Epidermal melanocyte (primary cell): ENCODE measurements at regions not wholly inside any gene's neighbourhood (a gene's known extent, or its start where the extent isn't known, plus 50 kb on each side); places are given as distances from the start of the nearest gene placed in this dataset.
"Not testable (repeated sequence)": the region's sequence is repeated elsewhere in the genome, so short reads cannot be mapped to it uniquely, and the experiment has no call there.

Experiments
- DNase-seq: peaks from one replicate; pipeline ENCODE4 v3.0.0; 2011; ENCODE audit warnings: low spot score; ENCODE audit not compliant: insufficient read length

DNA sequence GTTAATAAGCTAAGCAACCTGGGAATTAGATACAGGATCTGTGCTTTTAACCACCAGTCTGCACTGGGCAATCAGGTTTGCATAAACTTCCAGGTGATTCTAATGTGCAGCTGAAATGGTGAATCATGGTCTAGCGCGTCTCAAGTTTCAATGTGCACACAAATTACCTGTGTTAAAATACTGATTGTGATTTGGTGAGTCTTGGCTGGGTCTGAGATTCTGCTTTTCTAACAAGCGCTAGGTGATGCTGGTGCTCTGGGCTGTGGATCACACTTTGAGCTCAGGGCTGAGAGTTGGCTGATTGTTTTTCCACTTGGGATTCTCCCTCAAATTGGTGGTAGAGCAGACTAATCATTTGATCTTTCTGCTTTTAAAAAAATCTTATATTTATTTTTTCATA lies 124.8 kb downstream of the C12orf75 start:
- no peak for DNase-seq

DNA sequence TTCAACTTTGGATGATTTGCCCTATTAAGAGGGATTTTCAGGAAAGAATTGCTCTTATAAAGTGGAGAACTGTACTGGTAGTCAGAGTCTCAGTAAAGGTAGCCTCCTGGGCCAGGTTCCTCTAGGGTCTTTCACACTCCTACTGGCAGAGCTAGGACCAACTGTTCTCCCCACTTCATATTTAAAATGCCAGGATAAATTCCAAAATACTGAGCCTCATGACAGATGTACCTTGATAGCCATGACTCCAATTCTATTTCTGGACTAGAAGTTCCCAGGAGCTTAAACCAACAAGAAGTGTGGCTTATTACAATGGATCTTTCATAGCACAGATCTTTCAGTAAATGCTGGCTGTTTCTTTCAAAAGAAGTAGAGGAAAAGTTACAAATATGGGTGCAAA lies 126.5 kb downstream of the C12orf75 start:
- no peak for DNase-seq

DNA sequence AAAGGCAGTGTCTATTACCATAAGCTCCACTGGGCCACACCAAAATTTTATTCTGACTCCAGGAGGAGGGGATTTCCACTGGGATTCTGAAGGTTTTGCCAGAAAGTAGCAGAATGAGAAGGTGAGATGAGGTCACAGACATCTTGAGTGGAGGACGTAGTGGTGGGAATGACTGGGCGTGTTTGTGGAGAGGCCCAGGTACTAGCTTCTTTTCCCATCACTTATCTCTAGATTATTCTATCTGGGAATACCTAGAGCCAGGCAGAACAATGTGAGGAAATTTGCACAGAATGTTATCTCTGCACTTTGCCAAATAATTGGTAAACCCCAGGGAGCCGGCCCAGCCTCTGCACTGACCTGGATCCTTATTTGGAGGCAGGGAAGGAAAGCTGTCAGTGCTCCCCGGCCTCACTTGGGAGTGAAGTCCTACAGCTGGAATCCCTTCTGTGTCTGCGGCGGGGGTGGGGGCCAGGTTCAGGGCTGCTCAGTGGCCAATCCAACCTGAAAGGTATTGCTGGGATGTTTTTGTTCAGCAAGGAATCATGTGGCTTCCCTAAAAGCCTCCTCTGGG lies 129.4 kb downstream of the C12orf75 start:
- no peak for DNase-seq

DNA sequence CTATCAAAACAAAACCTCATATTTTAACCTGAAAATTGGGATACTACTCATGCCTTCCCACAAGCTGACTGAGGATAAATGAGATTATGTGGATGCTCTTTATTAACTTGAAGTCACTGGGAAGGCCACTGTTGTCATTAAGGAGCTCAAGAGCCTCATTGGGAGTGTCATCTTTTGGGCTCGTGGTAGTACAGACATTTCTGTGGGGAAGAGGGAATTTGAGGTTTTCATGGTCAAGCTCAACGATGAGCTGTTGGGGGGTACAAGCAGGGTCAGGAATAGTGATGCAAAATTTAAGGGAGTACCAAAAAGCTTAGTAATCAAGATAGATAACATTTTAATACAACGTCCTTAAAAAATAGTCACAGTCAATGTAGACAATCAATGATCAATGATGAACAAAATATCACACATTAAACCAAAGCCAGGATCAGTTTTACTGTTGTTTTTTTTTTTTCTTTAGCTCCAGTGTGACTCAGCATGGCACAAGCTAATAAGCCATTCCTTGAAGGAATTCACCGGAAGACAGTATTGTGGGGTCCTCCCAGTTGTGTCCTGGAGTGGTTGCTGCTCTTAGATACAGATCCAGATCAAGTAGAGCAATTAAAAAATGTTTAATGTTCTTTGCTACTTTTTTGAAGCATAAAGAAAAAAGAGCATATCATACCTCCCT lies 130.9 kb downstream of the C12orf75 start:
- DNase-seq = no peak

DNA sequence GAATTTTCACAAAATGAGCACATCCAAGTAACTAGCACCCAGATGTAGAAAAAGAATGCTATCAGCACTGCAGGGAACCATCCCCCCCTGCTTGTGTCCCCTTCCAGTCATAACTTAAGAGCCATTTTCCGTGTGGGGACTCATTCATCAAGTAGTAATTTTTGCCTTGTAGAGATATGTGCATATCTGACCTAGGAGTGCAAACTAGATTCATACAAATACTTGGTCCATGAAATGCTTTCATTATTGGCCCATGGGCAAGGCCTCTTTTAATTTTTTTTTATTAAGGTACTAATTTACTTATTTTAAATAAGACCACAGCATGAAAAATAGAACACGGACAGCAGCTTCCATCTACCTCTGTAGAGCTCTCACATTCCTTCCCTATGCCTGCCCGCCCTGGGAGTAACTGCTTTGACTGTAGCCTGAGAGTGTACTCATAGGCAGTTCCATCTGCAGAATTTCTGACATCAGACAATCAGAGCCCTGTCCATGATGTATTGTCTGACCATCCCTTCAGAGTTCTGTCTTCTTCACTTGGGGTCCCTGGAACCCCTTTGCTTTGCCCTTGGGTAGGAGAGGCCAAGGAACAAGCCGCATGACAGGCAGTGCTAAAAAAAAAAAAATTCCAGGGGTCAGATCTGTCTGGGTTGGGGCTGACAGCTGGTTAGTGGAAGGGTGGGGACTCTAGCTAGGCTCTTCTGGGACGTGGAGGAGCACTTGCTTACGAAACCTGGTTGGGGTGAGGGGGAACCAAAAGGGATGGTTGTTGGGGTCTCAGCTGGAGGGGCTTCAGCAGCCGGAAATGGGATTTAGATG lies 131.7 kb downstream of the C12orf75 start:
- DNase-seq = no peak

DNA sequence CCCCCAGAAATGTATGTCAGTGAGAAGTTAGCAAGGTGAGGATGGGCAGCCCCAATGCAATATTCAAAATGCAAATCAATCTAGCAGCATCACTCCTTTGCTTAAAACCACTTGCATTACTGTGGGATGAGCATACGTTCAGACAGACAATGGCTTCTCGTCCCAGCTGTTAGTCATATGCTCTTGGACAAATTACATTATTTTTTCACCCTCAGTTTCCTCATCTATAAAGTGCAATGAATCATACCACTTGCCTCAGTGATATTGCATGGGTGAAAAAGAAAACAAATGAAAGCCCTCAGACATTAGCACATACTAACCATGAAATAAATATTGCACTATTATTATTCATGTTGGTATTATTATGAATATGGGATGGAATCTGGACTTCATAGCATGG lies 132.3 kb downstream of the C12orf75 start:
- DNase-seq = no peak

DNA sequence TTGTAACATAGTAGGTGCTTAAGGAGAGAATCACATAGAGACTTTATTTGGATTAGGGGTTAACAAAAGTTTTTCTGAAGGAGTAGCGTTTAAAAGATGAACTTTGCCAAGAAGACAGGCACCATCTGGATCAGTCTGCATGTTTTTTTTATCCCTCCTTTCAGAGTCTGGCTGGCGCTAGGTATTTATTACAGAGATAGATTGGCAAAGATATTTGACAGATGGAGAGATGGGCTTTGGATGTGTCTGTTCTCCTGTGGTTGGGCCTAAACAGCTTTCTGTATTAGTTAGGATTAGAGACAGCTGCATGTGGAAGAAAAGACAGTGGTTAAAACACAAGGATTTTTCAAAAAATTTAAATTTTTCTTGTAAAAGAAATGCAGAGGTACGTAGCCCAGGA lies 133.9 kb downstream of the C12orf75 start:
- DNase-seq = no peak

DNA sequence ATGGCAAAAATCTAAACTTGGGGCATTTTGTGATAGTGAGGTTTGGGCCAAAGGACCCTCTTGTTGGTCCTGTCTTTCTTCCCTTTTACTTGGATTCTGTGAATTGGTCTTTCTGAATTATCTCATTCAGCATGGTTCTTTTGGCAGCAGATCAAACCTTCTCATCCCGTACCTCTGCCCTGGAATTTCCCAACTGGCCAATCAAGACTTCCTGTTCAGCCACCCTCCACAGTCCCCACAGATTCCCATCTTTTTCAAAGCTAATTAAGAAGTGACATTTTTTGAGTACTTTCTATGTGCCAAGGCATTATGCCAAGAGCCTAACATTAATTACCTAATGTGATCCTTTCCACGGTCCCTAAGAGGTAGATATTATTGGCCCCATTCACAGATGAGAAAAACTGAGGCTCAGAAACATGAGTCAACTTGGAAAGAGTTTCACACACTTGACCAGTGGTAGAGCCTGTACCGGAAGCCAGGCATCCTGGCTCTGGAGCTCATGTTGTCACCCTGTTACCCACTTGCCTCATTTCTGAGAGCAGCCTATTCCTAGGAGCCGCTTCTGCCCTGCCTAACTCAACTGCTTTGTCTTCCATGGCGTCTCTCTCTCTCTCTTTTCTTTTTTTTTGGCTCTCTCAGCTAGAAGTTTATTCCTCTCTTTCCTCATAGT lies 135.9 kb downstream of the C12orf75 start:
- DNase-seq = no peak

DNA sequence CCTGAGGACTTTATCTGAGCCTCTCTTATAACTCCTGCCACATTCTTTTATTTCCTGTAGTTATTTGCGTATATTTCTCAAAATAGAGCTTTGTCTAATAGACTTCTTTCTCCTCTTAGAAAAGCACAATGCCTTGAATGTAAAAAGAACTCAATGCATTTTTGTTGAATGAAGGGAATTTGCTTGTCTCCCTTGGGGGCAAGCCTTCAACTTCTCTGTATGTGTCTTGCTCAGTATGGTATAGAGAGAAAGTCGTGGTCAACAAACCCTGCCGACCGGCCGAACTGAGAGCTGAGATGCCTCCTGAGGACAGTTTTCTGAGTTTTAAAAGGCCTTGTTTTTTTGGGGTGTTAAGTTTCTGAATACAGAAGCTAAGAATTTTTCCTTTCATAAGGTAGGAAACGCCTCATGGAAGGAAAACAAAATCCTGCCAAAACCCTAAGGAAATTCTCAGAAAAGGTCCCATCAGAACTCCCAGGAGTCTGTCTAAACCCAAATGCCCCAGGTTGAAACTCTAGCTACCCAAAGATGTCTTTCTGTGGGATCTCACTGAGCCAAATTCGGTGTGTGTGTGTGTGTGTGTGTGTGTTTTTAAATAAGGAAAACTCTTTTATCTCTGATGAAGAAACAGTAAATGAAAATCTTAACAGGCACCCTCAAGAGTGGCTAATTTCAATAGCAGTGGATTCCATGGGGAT lies 136.6 kb downstream of the C12orf75 start:
- no peak for DNase-seq

DNA sequence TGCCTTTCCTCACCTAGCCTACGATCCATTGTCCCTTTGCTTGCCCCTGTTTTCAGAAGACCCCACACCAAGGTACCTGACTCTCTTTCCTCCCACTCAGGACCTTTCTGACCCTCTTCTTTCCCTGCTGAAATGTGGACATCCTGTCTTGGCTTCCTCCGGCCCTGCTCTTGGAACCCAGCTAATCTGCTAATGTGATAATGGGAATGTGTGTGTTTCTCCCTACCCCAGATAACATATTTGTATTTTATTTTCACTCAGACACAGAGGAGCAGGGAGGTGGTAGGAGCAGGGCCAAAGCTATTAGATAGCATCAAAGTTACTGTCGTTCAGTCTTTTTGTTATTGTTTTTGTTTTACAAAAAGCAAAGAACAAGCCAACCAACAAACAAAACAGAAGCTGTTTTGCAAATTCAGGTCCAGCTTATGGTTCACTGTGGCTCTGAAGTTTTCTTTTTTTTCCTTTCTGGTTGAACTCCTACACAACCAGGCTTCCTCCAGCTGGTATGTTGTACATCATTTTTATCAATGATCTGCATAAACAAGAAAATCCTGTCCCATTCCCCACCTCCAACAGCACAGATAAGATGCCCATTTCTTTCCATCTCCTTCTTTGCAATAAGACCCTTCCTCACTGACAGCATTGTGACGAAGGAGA lies 137.3 kb downstream of the C12orf75 start:
- DNase-seq = no peak

DNA sequence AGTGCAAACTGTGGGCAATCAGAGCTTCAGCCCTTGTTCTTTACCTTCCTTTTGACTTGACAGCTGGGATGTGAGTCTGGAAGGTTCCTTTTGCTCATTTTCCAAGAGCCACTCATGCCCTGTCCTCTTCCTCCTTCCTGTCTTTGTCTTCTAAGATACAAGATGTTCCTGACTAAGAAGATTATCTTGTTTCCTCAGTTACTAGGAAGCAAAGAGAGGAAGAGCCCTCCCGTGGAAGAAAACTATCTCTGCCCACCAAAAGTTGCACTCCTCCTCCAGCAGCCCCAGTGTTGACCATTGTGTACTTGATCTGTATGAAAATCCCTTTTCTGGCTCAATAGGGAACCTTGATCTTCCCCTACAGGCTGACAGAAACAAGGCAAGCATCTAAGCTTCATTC lies 138.0 kb downstream of the C12orf75 start:
- DNase-seq = no peak

DNA sequence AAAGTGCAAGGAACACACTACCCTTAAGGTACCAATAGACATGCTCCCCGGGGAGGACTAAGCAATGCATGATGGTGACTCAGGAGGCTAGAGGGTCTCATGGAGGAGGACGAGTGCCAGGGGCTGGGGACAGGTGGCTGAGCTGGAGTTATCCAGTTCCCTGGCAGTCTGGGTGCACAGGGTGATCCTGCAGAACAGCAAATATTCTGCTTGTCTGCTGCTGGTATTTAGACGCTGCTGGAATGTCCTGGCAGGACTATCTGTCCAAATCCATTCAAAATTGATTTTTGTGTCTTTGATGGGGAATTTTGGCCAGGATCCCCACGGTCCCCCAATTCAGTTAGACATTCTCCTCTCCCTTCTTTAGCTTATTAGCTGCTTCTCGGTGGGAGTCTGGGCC lies 138.7 kb downstream of the C12orf75 start:
- DNase-seq = no peak

DNA sequence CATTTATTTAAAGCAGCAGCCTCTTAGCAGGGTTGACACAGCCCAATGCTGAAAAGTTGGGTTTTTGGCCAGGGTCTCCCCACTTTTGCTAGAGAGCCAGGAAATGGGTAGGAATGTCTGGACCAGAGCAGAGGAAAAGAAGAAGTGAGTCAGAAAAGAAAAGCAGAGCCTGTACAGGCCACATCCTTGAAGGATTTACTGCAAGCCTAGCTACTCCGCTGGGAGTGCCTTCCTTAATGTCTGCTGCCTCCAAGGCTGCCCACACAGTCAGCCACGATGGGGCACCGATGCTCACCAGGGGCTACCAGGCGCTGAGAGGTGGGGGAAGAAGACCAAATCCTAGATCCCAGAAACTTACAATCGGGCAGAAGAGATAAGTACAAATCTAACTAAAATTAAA lies 139.2 kb downstream of the C12orf75 start:
- DNase-seq = no peak

DNA sequence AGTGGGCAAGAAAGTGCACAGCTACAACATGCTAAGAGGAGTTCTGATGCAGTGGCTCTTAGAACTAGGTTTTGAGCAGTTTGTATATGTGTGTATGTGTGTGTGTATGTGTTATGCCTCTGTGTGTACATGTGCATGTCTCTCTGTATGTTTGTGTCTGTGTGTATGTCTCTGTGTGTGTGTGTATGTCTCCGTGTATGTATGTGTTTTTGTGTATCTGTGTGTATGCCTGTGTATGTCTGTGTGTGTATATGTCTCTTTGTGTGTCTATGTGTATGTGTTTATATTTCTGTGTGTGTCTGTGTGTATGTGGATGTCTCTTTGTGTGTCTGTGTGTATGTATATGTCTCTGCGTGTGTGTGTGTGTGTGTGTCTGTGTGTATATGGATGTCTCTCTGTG lies 139.6 kb downstream of the C12orf75 start:
- no peak for DNase-seq

DNA sequence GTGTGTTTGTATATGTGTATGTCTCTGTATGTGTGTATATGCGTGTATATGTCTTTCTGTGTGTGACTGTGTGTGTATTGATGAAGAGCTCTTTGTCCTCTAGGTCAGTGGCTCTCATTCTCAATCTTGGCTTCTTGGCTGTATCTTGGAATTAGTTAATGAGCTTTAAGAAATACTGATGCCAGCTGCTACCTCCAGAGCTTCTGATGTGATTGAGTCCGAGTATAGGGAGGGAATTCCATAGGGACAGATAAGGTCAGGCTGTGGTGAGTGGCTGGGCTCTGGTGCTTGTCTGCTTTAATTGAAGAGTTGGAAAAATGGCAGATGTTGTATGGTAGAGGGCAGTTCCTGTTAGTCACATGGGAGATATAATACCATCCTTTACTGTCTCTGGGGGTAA lies 140.1 kb downstream of the C12orf75 start:
- DNase-seq = no peak

DNA sequence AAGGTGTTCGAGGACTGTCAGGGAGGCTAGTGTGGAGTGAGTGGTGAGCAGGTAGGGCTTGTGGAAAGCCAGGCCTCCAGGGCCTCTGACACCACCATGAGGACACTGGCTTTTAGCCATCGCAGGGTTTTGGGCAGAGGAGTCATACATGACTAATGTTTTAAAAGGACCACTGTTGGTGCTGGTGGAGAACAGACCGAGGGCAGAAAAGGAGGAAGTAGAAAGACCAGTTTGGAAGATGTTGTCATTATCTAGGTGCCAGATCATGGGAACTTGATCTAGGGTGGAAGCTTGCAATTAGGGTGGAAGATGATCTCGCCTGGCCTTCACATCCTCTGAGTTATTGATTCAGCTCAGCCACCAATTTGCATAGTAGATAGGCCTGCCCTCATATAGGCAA lies 144.2 kb downstream of the C12orf75 start:
- DNase-seq = no peak

DNA sequence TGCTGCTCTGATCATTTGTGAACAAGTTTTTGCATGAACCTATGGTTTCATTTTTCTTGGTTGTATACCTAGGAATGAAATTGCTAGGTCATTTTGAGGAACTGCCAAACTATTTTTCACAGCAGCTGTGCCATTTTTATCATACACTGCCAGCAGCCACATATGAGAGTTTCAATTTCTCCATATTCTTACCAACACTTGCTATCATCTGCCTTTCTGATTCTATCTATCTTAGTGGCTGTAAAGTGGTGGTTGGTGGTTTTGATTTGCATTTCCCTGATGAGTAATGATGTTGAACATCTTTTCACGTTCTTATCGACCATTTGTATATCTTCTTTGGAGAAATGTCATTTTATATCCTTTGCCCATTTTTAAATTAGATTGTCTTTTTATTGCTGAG lies 146.1 kb downstream of the C12orf75 start:
- no peak for DNase-seq

DNA sequence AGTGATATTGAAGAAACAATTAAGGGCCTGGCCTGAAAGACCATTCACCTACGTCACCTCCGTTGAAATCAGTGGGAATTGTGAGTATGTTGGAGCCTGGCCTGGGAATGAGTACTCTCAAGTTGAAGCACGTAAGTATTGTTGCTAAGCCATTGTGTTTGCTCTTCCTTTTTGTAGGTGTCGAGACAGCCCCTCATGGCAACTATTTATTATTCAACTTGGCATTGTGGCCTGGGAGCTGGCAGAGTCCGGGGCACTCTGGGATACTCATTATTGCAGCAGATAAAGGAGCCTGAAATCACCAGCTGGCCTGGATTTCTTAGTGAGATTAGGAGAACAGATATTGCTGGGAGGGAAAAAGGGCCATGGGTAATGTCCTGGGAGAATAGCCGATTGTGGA lies 147.4 kb downstream of the C12orf75 start:
- no peak for DNase-seq

DNA sequence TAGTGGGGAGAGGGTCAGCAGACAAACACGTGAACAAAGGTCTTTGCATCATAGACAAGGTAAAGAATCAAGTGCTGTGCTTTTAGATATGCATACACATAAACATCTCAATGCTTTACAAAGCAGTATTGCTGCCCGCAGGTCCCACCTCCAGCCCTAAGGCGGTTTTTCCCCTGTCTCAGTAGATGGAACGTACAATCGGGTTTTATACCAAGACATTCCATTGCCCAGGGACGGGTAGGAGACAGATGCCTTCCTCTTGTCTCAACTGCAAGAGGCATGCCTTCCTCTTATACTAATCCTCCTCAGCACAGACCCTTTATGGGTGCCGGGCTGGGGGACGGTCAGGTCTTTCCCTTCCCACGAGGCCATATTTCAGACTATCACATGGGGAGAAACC lies 148.3 kb downstream of the C12orf75 start:
- not testable (repeated sequence) for DNase-seq

DNA sequence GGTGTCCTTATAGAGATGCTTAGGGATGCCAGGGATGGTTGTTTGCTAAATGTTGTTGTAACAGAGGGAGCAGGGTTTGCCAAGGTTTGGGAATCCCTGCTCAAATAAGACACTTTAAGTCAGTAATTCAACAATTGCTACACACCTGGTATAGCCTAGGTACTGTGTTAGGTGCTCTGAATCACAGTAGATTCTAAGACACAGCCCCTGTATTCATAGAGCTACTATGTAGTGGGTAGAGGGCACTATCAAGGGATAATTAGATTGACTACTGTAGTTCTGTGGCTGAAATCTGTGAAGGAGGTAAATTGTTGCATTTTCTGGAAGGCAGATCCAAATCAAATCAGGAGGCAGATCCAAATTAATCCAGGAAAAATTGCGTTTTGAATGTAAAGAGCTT lies 149.2 kb downstream of the C12orf75 start:
- no peak for DNase-seq

DNA sequence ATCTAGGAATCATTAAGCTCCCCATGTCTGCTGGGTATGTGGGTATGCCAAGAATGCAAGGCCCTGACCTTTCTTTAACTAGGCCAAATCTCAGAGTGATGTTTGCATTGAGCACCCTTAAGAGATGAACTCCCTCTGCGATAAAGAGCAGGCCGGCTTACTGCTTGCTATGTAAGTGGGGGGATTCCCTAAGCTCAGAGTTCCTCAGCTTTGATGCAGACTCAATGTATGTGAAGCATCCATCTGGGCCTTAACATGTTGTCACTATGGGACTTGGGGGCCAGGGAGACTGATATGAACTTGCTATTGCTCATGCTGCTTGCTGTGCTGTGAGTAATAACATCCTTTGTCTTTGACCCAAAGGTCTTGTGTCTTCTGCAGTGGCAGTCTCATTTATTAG lies 149.7 kb downstream of the C12orf75 start:
- no peak for DNase-seq
